ENCODE measurements at regions not wholly inside any gene's neighbourhood (a gene's known extent, or its start where the extent isn't known, plus 50 kb on each side); places are given as distances from the start of the nearest gene placed in this dataset.

- TF ChIP-seq CTCF (IDR thresholded peaks at IDR 0.05; ENCODE audit: poor library complexity): no peak
- no peak for TF ChIP-seq EZH2 (IDR thresholded peaks at IDR 0.05; ENCODE audit: borderline replicate concordance)
These were observed 302.5 kb upstream of the PROK2 start for GRCh38 chr3:72087420-72087819.

Measured in hepatocyte (in vitro differentiated cells).